ENCODE measurements at regions not wholly inside any gene's neighbourhood (a gene's known extent, or its start where the extent isn't known, plus 50 kb on each side); places are given as distances from the start of the nearest gene placed in this dataset.

DNA sequence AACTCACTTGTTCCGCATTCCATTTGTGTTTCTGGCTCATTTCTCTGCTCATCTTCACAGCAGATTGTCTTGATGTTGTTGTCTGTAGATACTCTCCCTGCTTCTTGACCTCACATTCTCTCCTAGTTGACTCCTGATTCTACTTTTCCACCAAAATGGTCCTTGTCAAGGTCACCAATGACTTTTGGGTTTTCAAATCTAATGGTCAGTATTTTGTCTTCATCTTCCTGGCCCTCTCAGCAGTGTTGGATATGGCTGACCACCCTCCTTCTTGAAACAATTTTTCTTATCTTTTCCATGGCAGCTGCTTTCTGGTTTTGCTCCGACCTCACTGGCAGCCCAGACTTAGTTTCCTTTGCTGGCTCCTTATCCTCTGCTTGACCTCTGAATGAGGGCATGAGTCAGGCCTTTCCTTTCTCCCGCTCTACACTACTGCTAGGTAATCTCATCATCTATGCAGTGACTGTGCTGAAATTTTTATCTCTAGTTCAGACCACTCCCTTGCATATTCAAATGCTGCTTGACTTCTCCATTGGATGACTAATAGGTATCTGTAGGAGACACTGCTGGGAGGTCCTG lies 386.6 kb upstream of the SPRED2 start:
- H3K9me3 ChIP-seq (replicated peaks): peaks cover 9% of the 10 kb centered on the region
- no peaks in the 10 kb centered on the region for H3K36me3 ChIP-seq
- H3K4me1 ChIP-seq: no peaks in the 10 kb centered on the region
- no peak overlapping the region for H3K4me3 ChIP-seq
- no peak for DNase-seq
- TF ChIP-seq, protein P1, sequence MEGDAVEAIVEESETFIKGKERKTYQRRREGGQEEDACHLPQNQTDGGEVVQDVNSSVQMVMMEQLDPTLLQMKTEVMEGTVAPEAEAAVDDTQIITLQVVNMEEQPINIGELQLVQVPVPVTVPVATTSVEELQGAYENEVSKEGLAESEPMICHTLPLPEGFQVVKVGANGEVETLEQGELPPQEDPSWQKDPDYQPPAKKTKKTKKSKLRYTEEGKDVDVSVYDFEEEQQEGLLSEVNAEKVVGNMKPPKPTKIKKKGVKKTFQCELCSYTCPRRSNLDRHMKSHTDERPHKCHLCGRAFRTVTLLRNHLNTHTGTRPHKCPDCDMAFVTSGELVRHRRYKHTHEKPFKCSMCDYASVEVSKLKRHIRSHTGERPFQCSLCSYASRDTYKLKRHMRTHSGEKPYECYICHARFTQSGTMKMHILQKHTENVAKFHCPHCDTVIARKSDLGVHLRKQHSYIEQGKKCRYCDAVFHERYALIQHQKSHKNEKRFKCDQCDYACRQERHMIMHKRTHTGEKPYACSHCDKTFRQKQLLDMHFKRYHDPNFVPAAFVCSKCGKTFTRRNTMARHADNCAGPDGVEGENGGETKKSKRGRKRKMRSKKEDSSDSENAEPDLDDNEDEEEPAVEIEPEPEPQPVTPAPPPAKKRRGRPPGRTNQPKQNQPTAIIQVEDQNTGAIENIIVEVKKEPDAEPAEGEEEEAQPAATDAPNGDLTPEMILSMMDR (IDR thresholded peaks at IDR 0.05; ENCODE audit: borderline replicate concordance): no peak
- H3K27me3 ChIP-seq (ENCODE audit: low read depth): no peaks in the 10 kb centered on the region
- H3K27ac ChIP-seq (replicated peaks): no peak overlapping the region
- intact Hi-C loops (cut with micrococcal nuclease): no loop called here

DNA sequence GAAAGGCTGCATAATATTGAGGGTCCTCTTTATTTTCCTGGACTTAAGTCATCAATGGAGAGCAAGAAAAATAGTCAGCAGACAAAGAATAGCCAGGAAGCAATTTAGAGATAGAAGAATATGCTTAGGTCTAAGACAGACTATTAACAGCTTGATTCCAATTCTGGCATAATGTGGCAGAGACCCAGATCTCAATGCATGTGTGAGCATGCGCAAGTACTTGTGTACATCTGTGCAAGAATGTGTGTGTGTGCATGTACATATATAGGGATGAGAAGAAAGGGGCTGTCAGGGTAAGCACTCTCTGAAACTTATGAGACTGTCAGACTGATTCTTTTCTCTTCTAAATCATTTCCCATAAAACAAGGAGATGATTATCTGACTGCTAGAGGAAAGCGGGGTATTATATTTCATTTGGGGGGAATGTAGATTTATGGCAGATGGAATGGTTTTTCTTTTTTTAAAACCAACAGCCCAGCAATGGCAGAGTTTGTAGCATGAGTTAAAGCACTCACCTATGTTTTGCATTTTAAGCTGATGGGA lies 381.3 kb upstream of the SPRED2 start:
- intact Hi-C loops (cut with micrococcal nuclease): no loop called here
- H3K4me3 ChIP-seq: no peak overlapping the region
- TF ChIP-seq, protein P1 (IDR thresholded peaks at IDR 0.05; ENCODE audit: borderline replicate concordance): no peak

DNA sequence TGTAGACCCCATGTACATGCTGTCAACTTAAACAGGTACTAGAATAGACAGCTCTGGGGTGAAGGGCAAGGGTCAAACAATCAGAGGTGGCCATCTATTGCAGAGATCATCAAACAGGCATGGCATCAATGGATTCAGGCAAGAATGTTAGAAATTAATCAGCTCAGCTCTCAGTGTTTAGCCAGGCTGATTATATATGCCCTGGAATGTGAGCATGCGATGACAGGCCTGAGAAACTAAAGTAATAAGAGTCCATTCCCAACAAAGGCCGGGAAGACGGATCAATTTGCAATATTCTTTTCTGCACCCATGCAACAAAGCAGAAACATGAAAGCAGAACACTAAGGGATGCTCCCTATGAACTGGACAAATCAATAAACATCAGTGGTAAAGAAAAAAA lies 380.5 kb upstream of the SPRED2 start:
- intact Hi-C loops (cut with micrococcal nuclease): no loop called here
- no peaks in the 10 kb centered on the region for H3K27me3 ChIP-seq (ENCODE audit: low read depth)
- no peak overlapping the region for H3K27ac ChIP-seq (replicated peaks)
- no peak for DNase-seq
- TF ChIP-seq, protein P1 (IDR thresholded peaks at IDR 0.05; ENCODE audit: borderline replicate concordance): no peak
- no peaks in the 10 kb centered on the region for H3K4me1 ChIP-seq
- H3K4me3 ChIP-seq: no peak overlapping the region
- no peaks in the 10 kb centered on the region for H3K36me3 ChIP-seq
- H3K9me3 ChIP-seq (replicated peaks): peaks cover 8% of the 10 kb centered on the region

More for the DNA sequence above, 381.3 kb upstream of the SPRED2 start:
- H3K36me3 ChIP-seq: no peaks in the 10 kb centered on the region
- no peaks in the 10 kb centered on the region for H3K27me3 ChIP-seq (ENCODE audit: low read depth)
- H3K9me3 ChIP-seq (replicated peaks): no peaks in the 10 kb centered on the region
- DNase-seq: no peak
- no peak overlapping the region for H3K27ac ChIP-seq (replicated peaks)
- no peaks in the 10 kb centered on the region for H3K4me1 ChIP-seq

DNA sequence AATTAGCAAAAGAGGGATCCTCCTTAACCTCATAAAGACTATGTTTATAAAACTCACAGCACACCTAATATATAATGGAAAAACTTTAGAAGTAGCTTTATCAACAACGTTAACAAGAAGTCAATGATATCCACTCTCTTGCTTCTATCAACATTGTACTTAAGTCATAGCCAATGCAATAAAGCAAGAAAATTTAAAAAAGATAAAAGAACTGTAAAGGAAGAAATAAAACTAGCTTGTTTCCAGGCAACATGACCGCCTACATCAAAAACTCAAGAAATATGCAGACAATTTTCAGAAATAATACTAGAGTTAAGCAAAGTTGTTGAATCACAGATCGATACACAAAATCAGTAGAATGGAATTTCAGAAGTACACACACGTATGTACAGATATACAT lies 375.5 kb upstream of the SPRED2 start:
- intact Hi-C loops (cut with micrococcal nuclease): no loop called here
- Histone ChIP-seq H3K4me1 (no peaks in the 10 kb centered on the region), H3K27me3 (ENCODE audit: low read depth) (no peaks in the 10 kb centered on the region), H3K4me3 (no peak overlapping the region), H3K9me3 (replicated peaks) (peaks cover 26% of the 10 kb centered on the region), H3K36me3 (no peaks in the 10 kb centered on the region), H3K27ac (replicated peaks) (no peak overlapping the region)
- TF ChIP-seq, protein P1 (IDR thresholded peaks at IDR 0.05; ENCODE audit: borderline replicate concordance): no peak
- DNase-seq: no peak

DNA sequence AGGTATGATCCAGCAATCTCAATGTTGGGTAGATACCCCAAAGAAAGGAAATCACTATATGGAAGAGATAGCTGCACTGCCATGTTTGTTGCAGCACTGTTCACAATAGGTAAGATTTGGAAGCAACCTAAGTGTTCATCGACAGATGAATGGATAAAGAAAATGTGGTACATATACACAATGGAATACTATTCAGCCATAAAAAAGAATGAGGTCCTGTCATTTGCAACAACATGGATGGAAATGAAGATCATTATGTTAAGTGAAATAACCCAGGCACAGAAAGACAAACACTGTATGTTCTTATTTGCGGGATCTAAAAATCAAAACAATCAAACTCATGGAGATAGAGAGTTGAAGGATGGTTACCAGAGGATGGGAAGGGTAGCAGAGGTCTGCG lies 372.4 kb upstream of the SPRED2 start:
- H3K36me3 ChIP-seq: no peaks in the 10 kb centered on the region
- H3K4me3 ChIP-seq: no peak overlapping the region
- no peak overlapping the region for H3K27ac ChIP-seq (replicated peaks)
- H3K4me1 ChIP-seq: no peaks in the 10 kb centered on the region
- TF ChIP-seq, protein P1 (IDR thresholded peaks at IDR 0.05; ENCODE audit: borderline replicate concordance): no peak
- no peak for DNase-seq
- no peaks in the 10 kb centered on the region for H3K27me3 ChIP-seq (ENCODE audit: low read depth)
- H3K9me3 ChIP-seq (replicated peaks): peaks cover 26% of the 10 kb centered on the region
- intact Hi-C loops (cut with micrococcal nuclease): no loop called here
